ENCODE measurements at regions not wholly inside any gene's neighbourhood (a gene's known extent, or its start where the extent isn't known, plus 50 kb on each side); places are given as distances from the start of the nearest gene placed in this dataset.

GRCh38 chr16:60432472-60432871, 1603.8 kb downstream of the CDH8 start:
- Histone ChIP-seq H3K4me1 (ENCODE audit: low read depth) (no peaks in the 10 kb centered on the region), H3K36me3 (ENCODE audit: low read depth) (no peaks in the 10 kb centered on the region), H3K4me3 (no peak overlapping the region), H3K9me3 (peaks cover 41% of the 10 kb centered on the region)
- ATAC-seq, result no peak
- intact Hi-C loops (cut with DNase I, micrococcal nuclease), result no loop called here
- no peak for DNase-seq
- TF ChIP-seq CTCF (IDR thresholded peaks at IDR 0.05), result no peak

- Histone ChIP-seq H3K36me3 (ENCODE audit: low read depth) (no peaks in the 10 kb centered on the region), H3K9me3 (peaks cover 30% of the 10 kb centered on the region), H3K4me3 (no peak overlapping the region), H3K4me1 (ENCODE audit: low read depth) (no peaks in the 10 kb centered on the region)
- ATAC-seq (no peak), DNase-seq (no peak)
- intact Hi-C loops (cut with DNase I, micrococcal nuclease), result no loop called here
- TF ChIP-seq CTCF (IDR thresholded peaks at IDR 0.05), result no peak
These were observed 1616.4 kb downstream of the CDH8 start for GRCh38 chr16:60419859-60420258.

GRCh38 chr16:60414613-60415012, 1621.6 kb downstream of the CDH8 start:
- intact Hi-C loops (cut with DNase I, micrococcal nuclease), result no loop called here
- ATAC-seq (no peak), DNase-seq (no peak)
- Histone ChIP-seq H3K4me1 (ENCODE audit: low read depth) (no peaks in the 10 kb centered on the region), H3K9me3 (peaks cover 58% of the 10 kb centered on the region), H3K36me3 (ENCODE audit: low read depth) (no peaks in the 10 kb centered on the region), H3K4me3 (no peak overlapping the region)
- no peak for TF ChIP-seq CTCF (IDR thresholded peaks at IDR 0.05)

GRCh38 chr16:60413969-60414368, 1622.3 kb downstream of the CDH8 start:
- H3K9me3 ChIP-seq, result peaks cover 63% of the 10 kb centered on the region

GRCh38 chr16:60407606-60408005, 1628.6 kb downstream of the CDH8 start:
- Histone ChIP-seq H3K9me3 (peaks cover 63% of the 10 kb centered on the region), H3K4me3 (no peak overlapping the region), H3K4me1 (ENCODE audit: low read depth) (no peaks in the 10 kb centered on the region), H3K36me3 (ENCODE audit: low read depth) (no peaks in the 10 kb centered on the region)
- intact Hi-C loops (cut with DNase I, micrococcal nuclease), result no loop called here
- no peak for TF ChIP-seq CTCF (IDR thresholded peaks at IDR 0.05)
- no peak for DNase-seq
- ATAC-seq, result no peak

More at GRCh38 chr16:60413969-60414368, 1622.3 kb downstream of the CDH8 start:
- intact Hi-C loops (cut with DNase I, micrococcal nuclease), result no loop called here
- no peak for TF ChIP-seq CTCF (IDR thresholded peaks at IDR 0.05)
- Histone ChIP-seq H3K4me1 (ENCODE audit: low read depth) (no peaks in the 10 kb centered on the region), H3K4me3 (no peak overlapping the region), H3K36me3 (ENCODE audit: low read depth) (no peaks in the 10 kb centered on the region)
- ATAC-seq (no peak), DNase-seq (no peak)

GRCh38 chr16:60407034-60407433, 1629.2 kb downstream of the CDH8 start:
- Histone ChIP-seq H3K36me3 (ENCODE audit: low read depth) (no peaks in the 10 kb centered on the region), H3K4me3 (no peak overlapping the region), H3K4me1 (ENCODE audit: low read depth) (no peaks in the 10 kb centered on the region), H3K9me3 (peaks cover 63% of the 10 kb centered on the region)
- ATAC-seq (no peak), DNase-seq (no peak)
- intact Hi-C loops (cut with DNase I, micrococcal nuclease), result no loop called here
- TF ChIP-seq CTCF (IDR thresholded peaks at IDR 0.05), result no peak

Data from mucosa of descending colon (tissue), 3 donors.